Motor neuron (in vitro differentiated cells): ENCODE measurements at regions not wholly inside any gene's neighbourhood (a gene's known extent, or its start where the extent isn't known, plus 50 kb on each side); places are given as distances from the start of the nearest gene placed in this dataset.

Experiments
- ATAC-seq, 8 experiments: fragments of 200-7000 bp; cut with Tn5 transposase; replicated peaks in 6 of 8; 2 replicates each; pipeline ENCODE4 v1.8.0; 2021; ENCODE audit warnings: mild to moderate bottlenecking in 8 of 8, moderate library complexity in 8 of 8
- H3K27ac ChIP-seq, 2 donors: fragments of 250-450 bp; sonication (Bioruptor Pico); 2 replicates each; pipeline ENCODE4 v1.9.0; 2021; ENCODE audit warnings: antibody characterized with exemption in 2 of 2, mild to moderate bottlenecking in 2 of 2, moderate library complexity in 1 of 2
- H3K4me1 ChIP-seq, 2 donors: fragments of 250-450 bp; sonication (Bioruptor Pico); replicated peaks in 1 of 2; 2 replicates each; pipeline ENCODE4 v1.6.1; 2021; ENCODE audit warnings: antibody characterized with exemption in 2 of 2, mild to moderate bottlenecking in 2 of 2, moderate library complexity in 1 of 2
- H3K4me3 ChIP-seq, 5 donors: fragments of 250-450 bp; sonication (Bioruptor Pico); 2 replicates each; pipeline ENCODE4 v1.9.0; 2021; ENCODE audit warnings: antibody characterized with exemption in 5 of 5, mild to moderate bottlenecking in 5 of 5, moderate library complexity in 4 of 5
- WGBS, 10 experiments: fragments of 450-650 bp; shearing (Covaris generic); methylation state at CpG; one replicate each; pipeline ENCODE4 v1.0.0; 2022; 5-methylcytosine and 5-hydroxymethylcytosine counted together
- in situ Hi-C, 9 experiments: fragments of 400-800 bp; cut with MboI; loops; one replicate each; pipeline ENCODE4 v1.15.0; 2021; ENCODE audit warnings: low sequenced_read_pairs in 9 of 9, low pct_unique_long_range_greater_than_20kb in 2 of 9; ENCODE audit not compliant: unreplicated experiment in 9 of 9

DNA sequence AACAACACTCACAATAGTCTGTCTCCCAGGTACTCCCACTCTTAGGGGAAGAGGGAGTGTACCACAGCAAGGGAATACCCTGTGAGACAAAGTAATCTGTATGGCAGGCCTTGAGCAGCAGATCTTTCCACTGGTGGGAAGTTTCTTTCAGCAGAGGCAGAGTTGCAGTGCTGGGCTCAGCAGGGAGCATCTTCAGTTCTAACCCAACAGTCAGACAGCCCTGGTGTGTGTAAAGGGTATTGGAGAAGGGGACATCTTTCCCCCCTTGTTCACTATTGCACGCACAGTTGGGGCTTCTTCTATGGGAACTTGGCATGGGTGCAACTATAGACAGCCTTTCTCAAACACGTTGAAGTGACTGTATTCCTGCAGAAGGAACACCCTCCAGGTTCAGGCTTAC is 159.4 kb upstream of the DPT start:
- in situ Hi-C loops: no loop called here
- no peak for ATAC-seq
- Histone ChIP-seq H3K4me1 (peaks cover 0 to 1% of the 10 kb centered on the region in 2 donors), H3K4me3 (no peak overlapping the region), H3K27ac (no peak overlapping the region)
- WGBS, 10 experiments: 0 to 86% (median 69%) methylated on average over 1 to 2 of the region's 2 CpGs; no CpG with 5 or more reads in 2 of the 10 experiments

DNA sequence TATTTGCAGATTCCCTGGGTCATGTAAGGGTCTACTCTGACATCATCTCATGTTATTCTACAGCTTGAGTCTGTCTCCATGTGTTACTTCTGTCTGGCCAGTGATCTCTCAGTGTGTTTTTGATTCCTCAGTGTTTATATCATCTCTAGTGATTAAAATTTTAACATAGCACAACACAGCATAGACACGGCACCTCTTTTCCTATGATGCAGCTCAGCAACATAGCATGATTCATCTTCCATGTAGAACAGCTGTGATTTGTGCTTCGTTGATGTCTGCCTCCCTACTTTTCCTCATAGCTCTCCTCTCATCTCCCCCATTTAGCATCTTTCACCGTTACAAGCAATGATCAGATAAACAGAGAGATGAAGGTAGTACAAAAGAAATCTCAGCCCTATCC is 163.9 kb upstream of the DPT start:
- in situ Hi-C loops: no loop called here
- H3K4me1 ChIP-seq: peaks cover 0 to 4% of the 10 kb centered on the region in 2 donors
- no peak overlapping the region for H3K4me3 ChIP-seq
- no peak overlapping the region for H3K27ac ChIP-seq
- 0 to 92% (median 60%) methylated on average over 1 to 3 of the region's 3 CpGs; no CpG with 5 or more reads in 1 of the 10 experiments for WGBS, 10 experiments
- peak in 7 of 8 experiments; percentile 36 to 70 (median 62) for ATAC-seq

DNA sequence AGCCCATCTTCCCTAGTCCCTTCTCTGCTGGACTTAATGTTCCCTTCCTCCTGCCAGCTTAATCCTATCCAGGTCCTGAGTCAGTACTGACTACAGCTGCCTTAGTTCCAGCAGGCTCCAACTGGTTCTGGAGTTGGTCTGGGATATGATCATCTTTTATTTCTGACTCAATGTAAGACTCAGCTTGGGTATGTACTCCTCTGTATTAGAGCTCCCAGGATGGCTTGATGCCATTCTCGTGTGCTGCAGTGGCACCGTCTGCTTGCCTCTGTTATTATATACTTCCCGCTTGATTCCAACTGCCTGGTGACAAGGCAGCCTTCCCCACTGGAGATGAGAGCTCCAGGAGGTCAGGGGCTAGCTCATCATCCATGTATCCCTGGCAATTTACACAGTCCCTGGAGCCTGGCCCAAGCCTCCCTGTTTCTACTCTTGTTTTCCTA is 164.4 kb upstream of the DPT start:
- WGBS, 10 experiments: 13 to 100% (median 87%) methylated on average over 2 to 3 of the region's 3 CpGs; no CpG with 5 or more reads in 5 of the 10 experiments
- Histone ChIP-seq H3K4me3 (no peak overlapping the region), H3K27ac (peak overlapping the region in 1 of 2 donors; percentile 3), H3K4me1 (peaks cover 0 to 4% of the 10 kb centered on the region in 2 donors)
- ATAC-seq: peak in 7 of 8 experiments; percentile 52 to 94 (median 90)
- in situ Hi-C loops: no loop called here

DNA sequence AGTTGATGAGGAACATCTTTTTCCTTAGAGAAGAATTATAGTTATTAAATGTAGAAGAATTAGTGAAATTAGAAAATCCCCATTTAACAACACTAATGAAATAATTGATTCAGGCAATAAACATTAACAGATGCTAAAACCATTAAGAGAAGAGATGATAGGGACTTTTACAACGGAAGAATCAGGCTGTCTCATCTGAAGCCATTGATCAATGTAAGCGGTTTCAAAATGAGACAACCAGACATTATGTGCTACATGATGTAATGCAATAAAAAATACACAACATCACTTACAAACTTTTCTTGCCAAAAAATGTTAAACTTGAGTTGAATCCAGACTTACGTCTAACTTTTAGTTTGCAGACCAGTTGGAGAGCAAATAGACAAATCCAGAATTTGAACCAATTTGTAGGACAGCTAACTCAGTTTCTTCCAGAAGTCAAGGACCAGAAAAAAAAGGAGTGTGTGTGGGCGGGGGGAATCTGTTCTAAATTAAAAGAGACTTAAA is 165.4 kb upstream of the DPT start:
- in situ Hi-C loops: no loop called here
- no peak overlapping the region for H3K4me3 ChIP-seq
- no peak overlapping the region for H3K27ac ChIP-seq
- WGBS, 10 experiments: 27 to 100% (median 70%) methylated on average over 3 to 4 of the region's 4 CpGs
- ATAC-seq: no peak
- peaks cover 0 to 4% of the 10 kb centered on the region in 2 donors for H3K4me1 ChIP-seq

DNA sequence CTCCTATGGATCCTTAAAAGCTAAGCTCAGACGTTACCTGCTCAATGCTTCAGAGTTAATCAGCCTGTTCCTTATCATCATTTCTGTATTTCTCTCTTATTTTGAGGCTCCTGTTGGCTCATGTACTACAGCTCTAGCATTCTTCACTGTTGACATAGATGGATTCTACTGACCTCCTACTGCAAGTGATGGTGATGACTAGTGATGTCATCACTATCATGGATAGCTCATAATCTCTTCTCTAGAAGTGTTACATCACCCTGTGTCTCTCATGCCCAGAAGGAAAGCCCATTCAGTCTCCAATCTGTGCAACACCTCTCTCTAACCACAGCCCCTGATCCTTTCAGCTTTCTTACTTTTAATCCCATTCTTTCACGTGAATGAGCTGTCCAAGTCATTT is 168.2 kb upstream of the DPT start:
- in situ Hi-C loops: no loop called here
- WGBS, 10 experiments: 25 to 94% (median 60%) methylated on average over 1 to 2 of the region's 2 CpGs; no CpG with 5 or more reads in 1 of the 10 experiments

DNA sequence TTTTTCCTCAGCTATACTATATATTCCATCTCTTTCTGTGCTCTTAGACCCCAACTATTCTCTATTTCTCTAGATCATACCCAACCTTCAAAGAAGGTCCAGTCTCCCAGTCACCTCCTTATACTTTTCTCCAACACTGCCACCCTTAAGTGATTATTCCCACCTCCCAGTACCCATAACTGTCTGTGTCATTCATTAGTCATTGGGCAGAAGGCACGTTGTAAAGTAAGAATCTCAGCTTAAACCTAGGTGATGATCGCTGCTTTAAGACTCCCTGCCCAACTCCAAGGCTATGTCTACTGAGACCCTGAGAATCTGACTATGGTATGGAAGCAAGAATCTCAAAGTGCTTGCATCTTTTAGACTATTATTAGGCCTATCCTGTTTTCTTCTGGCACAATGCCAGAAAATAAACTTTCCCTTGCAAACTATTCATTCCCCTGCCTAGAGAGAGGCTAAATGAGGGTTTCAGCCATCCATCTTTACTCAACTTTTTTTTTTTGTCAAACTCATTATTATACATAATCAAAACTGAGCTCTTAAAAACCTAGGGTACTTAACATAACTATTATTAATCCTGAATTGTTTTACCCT is 174.3 kb upstream of the DPT start:
- Histone ChIP-seq H3K4me1 (peaks cover 8 to 14% of the 10 kb centered on the region in 2 donors), H3K27ac (no peak overlapping the region), H3K4me3 (no peak overlapping the region)
- in situ Hi-C loops: no loop called here
- WGBS, 10 experiments: 0 to 90% (median 79%) methylated on average over 1 to 2 of the region's 2 CpGs; no CpG with 5 or more reads in 2 of the 10 experiments
- no peak for ATAC-seq

More for the DNA sequence above, 168.2 kb upstream of the DPT start:
- Histone ChIP-seq H3K27ac (no peak overlapping the region), H3K4me1 (peaks cover 0 to 4% of the 10 kb centered on the region in 2 donors), H3K4me3 (no peak overlapping the region)
- peak in 5 of 8 experiments; percentile 30 to 77 (median 67) for ATAC-seq

DNA sequence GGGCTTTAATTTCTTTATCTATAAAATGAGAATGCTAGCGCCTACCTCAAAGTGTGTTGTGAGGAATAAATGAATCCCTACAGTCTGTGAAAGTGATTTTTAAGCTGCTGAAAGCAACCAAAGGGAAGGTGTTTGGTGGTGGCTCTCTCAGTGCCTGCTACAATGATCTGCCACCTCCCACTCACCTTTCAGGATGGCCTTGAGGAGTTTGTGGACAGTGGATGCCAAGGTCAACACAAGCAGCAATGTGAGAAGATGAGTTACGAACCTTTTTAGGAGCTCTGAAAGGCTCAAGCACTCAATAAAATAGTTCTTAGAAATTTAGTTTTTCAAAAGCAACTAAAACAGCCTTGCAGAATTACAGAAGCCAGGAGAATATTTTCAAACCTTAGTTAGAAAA is 176.6 kb upstream of the DPT start:
- 67 to 100% (median 94%) methylated on average over 1 to 2 of the region's 2 CpGs; no CpG with 5 or more reads in 1 of the 10 experiments for WGBS, 10 experiments
- H3K27ac ChIP-seq: no peak overlapping the region
- ATAC-seq: no peak
- H3K4me1 ChIP-seq: peaks cover 8 to 14% of the 10 kb centered on the region in 2 donors
- in situ Hi-C loops: no loop called here
- no peak overlapping the region for H3K4me3 ChIP-seq

DNA sequence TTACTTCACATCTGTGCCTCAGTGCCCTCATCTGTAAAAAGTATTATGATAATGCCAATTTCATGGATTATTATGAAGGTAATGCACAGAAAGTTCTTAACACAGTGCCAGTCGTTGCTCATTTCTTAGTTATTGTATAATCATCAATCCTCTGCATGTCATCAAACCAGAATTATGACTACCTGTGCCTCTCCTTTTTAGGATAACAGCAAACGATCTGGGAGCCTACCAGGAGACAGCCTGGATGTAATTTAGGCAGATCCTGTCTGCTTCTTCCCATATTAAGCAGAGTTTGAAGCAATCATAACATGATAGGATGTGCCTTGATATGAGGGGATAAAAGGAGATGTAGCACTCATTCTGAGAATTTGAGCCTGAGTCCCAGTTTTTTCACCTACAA is 177.4 kb upstream of the DPT start:
- peaks cover 8 to 14% of the 10 kb centered on the region in 2 donors for H3K4me1 ChIP-seq
- WGBS, 10 experiments: 25 to 100% (median 74%) methylated on average over 1 to 2 of the region's 2 CpGs; no CpG with 5 or more reads in 2 of the 10 experiments
- in situ Hi-C loops: no loop called here
- no peak overlapping the region for H3K27ac ChIP-seq
- no peak overlapping the region for H3K4me3 ChIP-seq
- no peak for ATAC-seq

DNA sequence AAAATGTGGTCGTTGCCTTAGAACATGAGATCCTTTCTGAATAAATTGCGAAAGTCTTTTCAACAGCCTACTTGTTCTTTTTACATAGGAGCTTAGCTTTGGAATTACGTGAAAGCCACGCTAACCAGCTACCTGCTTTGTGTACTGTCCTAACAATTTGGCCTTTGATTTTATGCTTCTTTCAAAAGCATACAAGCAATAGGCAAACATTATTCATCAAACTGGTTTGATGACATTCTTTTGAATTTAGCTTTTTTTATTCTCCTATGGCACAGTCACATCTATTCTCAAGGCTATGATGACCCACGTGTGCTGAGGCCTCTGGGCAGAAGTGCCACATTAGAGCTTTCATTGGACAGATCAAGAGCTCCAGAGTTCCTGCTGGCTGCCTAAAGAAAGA is 178.0 kb upstream of the DPT start:
- WGBS, 10 experiments: 14 to 93% (median 78%) methylated on average over 1 to 5 of the region's 5 CpGs; no CpG with 5 or more reads in 1 of the 10 experiments
- Histone ChIP-seq H3K4me3 (no peak overlapping the region), H3K27ac (no peak overlapping the region), H3K4me1 (peaks cover 8 to 14% of the 10 kb centered on the region in 2 donors)
- in situ Hi-C loops: no loop called here
- no peak for ATAC-seq

DNA sequence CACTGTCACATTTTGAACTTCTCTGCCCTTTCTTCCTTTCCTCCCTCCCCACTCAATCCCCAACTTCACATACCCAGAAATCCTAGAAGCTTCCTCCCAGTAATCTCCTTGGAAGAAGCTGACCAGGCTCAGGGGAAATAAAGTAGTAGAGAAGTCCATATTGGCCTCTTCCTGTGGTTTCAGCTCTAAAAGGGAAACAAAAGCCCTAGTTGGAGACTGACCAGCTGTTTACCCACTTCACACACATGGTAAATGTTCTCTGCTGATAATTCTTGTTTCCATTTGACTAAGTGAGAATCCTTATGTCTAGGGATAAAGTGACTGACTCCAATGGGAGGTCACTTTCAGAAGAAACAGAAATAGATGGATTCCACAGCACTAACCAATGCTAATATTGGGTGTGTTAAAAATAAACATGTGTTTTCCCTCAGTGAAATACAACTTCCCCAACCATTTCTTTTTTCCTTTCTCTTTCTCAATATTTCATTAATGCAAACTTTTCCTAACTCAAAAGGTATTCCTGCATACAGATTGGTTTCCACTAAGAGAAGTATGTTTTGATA is 178.9 kb upstream of the DPT start:
- peaks cover 8 to 14% of the 10 kb centered on the region in 2 donors for H3K4me1 ChIP-seq
- H3K4me3 ChIP-seq: no peak overlapping the region
- in situ Hi-C loops: no loop called here
- ATAC-seq: peak in 2 of 8 experiments; percentile 52 to 72
- H3K27ac ChIP-seq: no peak overlapping the region

DNA sequence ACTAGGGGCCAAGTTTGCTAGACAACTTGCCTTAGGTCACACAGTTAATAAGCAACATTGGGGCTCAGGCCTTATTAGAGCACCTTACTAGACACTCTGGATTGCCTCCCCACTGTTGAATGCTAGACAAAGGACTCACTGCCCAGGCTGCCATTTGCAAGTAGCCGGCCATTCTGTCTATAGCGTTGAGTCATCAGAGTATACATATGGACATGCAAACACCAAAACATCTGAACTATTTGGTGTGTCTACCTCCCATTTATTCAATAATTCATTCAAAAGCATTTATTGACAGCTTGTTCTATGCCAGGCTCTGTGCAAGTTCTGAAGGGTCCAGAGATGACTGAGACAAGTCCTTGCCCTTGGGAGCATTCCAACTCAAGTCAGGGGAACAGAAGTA is 181.4 kb upstream of the DPT start:
- peak in 2 of 8 experiments; percentile 65 to 82 for ATAC-seq
- peaks cover 8% of the 10 kb centered on the region in 2 donors for H3K4me1 ChIP-seq
- WGBS, 10 experiments: 0 to 100% (median 76%) methylated on average over 1 to 2 of the region's 2 CpGs; no CpG with 5 or more reads in 2 of the 10 experiments
- H3K27ac ChIP-seq: no peak overlapping the region
- in situ Hi-C loops: no loop called here
- H3K4me3 ChIP-seq: no peak overlapping the region

DNA sequence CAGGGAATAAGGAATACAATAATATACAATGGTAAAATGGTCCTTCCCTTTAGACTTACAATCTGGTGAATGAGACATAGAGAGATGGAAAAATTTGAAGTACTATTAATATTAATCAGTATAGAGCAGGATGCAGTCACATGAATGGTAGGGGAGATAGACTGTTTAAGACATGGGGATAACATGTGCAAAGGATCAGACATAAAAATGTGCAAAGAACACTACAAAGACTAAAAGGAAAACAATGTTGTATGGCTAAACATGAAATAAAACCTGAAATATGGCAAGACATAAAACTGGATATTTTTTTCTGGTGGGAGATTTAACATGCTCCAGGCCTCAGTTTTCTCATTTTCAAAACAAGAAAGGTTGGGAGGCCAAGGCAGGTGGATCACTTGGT is 182.4 kb upstream of the DPT start:
- no peak for ATAC-seq
- Histone ChIP-seq H3K4me1 (peaks cover 8% of the 10 kb centered on the region in 2 donors), H3K4me3 (no peak overlapping the region), H3K27ac (no peak overlapping the region)
- in situ Hi-C loops: no loop called here

DNA sequence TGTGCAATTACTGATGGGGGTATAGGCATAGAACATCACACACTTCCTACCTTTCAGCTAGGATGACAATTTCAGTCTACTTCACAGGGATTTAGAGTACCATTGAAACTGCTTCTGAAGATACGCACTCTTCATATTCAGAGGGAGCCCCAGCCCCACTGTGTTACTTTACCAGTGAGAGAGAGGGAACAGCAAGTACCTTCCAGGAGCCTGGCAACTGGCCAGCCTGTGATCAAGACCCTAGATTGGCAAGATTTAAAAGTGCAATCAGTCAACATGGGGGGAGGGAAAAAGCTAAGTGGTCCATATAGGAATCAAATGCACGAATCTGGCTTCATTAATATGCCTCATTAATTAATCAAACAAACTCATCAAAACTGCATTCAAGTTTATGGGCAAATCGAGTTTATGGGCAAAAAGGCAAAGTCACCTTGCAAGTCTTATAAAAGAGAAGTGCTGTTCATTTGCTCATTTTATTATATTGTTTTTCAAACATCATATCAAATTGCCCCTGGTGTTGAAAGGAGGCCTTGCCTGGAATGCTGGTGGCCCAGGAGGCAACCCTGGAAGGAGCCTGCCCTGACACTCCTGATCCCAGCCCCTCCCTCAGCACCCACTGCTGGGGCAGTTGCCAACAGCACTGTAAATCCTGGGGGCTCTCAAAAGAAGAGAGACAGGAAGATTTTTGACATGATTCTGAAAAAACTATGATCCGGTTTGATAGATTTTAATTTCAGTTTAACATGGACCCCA is 184.9 kb upstream of the DPT start:
- in situ Hi-C loops: no loop called here
- ATAC-seq: no peak
- Histone ChIP-seq H3K27ac (no peak overlapping the region), H3K4me1 (peaks cover 5 to 10% of the 10 kb centered on the region in 2 donors), H3K4me3 (no peak overlapping the region)
- 49 to 100% (median 81%) methylated on average over 1 to 4 of the region's 4 CpGs for WGBS, 10 experiments
